OCI-LY3 (cell line): ENCODE measurements at regions not wholly inside any gene's neighbourhood (a gene's known extent, or its start where the extent isn't known, plus 50 kb on each side); places are given as distances from the start of the nearest gene placed in this dataset.

ENCODE experiments used
- H2AFZ ChIP-seq: fragments of 200-600, 300-600 bp; shearing (Covaris generic); 2 replicates; pipeline ENCODE4 v1.6.0; 2014; ENCODE audit warnings: antibody characterized with exemption, low read depth, low read length
- H3K27ac ChIP-seq: fragments of 200-600, 300-600 bp; sonication (generic); 2 replicates; pipeline ENCODE4 v1.5.1; 2014; ENCODE audit warnings: mild to moderate bottlenecking, low read length, moderate library complexity, mixed read lengths
- H3K27me3 ChIP-seq: fragments of 200-600, 300-600 bp; sonication (generic); 2 replicates; pipeline ENCODE4 v1.6.1; 2014; ENCODE audit warnings: low read depth, low read length, mixed read lengths
- H3K36me3 ChIP-seq: fragments of 200-600, 300-600 bp; sonication (generic); replicated peaks from 2 replicates; pipeline ENCODE3; 2014; ENCODE audit warnings: low read depth, low read length, mixed read lengths
- H3K4me1 ChIP-seq: fragments of 300-600, 200-600 bp; sonication (generic); 2 replicates; pipeline ENCODE4 v1.6.1; 2014; ENCODE audit warnings: low read length, mixed read lengths
- H3K4me2 ChIP-seq: fragments of 200-600, 300-600 bp; sonication (generic); 2 replicates; pipeline ENCODE4 v1.6.1; 2014; ENCODE audit warnings: low read length, mixed read lengths
- H3K4me3 ChIP-seq: fragments of 300-600, 200-600 bp; sonication (generic); 2 replicates; pipeline ENCODE4 v1.5.1; 2014; ENCODE audit warnings: antibody characterized with exemption, mild to moderate bottlenecking, low read length, moderate library complexity
- H3K79me2 ChIP-seq: fragments of 300-600, 200-600 bp; shearing (Covaris generic); 2 replicates; pipeline ENCODE4 v1.6.1; 2014; ENCODE audit warnings: mild to moderate bottlenecking, low read length, mixed read lengths
- H3K9ac ChIP-seq: fragments of 300-600, 200-600 bp; shearing (Covaris generic); 2 replicates; pipeline ENCODE4 v1.6.0; 2014; ENCODE audit warnings: mild to moderate bottlenecking, low read length, moderate library complexity
- H3K9me3 ChIP-seq: fragments of 200-600, 300-600 bp; shearing (Covaris generic); 2 replicates; pipeline ENCODE4 v1.6.1; 2014; ENCODE audit warnings: low read length, mixed read lengths; ENCODE audit not compliant: insufficient read depth
- H4K20me1 ChIP-seq: fragments of 200-600, 300-600 bp; sonication (generic); 2 replicates; pipeline ENCODE4 v1.6.1; 2016; ENCODE audit warnings: low read length, mixed read lengths; ENCODE audit not compliant: insufficient read depth
- CTCF ChIP-seq: fragments of 200-600, 300-600 bp; sonication (generic); IDR thresholded peaks from 2 replicates; pipeline ENCODE4 v1.5.1; 2014; ENCODE audit warnings: antibody characterized with exemption, low read length, low read depth
- EZH2phosphoT487 ChIP-seq: fragments of 200-600 bp; shearing (Covaris generic); IDR thresholded peaks from 2 replicates; pipeline ENCODE4 v1.6.1; 2018; ENCODE audit warnings: antibody characterized with exemption, mixed run types, low read depth

- H3K4me3 ChIP-seq, result no peak overlapping the region
- H3K36me3 ChIP-seq, result no peaks in the 10 kb centered on the region
- H3K9me3 ChIP-seq, result no peaks in the 10 kb centered on the region
- no peaks in the 10 kb centered on the region for H3K27me3 ChIP-seq
- H3K4me2 ChIP-seq, result no peak overlapping the region
- no peak overlapping the region for H2AFZ ChIP-seq
- H3K27ac ChIP-seq, result no peak overlapping the region
- H3K4me1 ChIP-seq, result no peaks in the 10 kb centered on the region
- no peaks in the 10 kb centered on the region for H4K20me1 ChIP-seq
- no peak overlapping the region for H3K9ac ChIP-seq
- TF ChIP-seq EZH2phosphoT487, result no peak
- no peak for TF ChIP-seq CTCF
- no peaks in the 10 kb centered on the region for H3K79me2 ChIP-seq
Observed at GRCh38 chr1:14539953-14540563, 58.4 kb upstream of the KAZN start.

GRCh38 chr1:14541348-14541747 is 57.1 kb upstream of the KAZN start:
- Histone ChIP-seq H3K9ac (no peak overlapping the region), H3K27ac (no peak overlapping the region), H3K4me2 (no peak overlapping the region), H3K27me3 (peaks cover 4% of the 10 kb centered on the region; the same call in 1 of the 2 replicates), H3K79me2 (no peaks in the 10 kb centered on the region), H2AFZ (no peak overlapping the region), H3K36me3 (no peaks in the 10 kb centered on the region), H3K9me3 (no peaks in the 10 kb centered on the region), H3K4me1 (no peaks in the 10 kb centered on the region), H3K4me3 (no peak overlapping the region), H4K20me1 (no peaks in the 10 kb centered on the region)
- no peak for TF ChIP-seq CTCF
- TF ChIP-seq EZH2phosphoT487, result no peak

GRCh38 chr1:14543191-14543840 is 55.2 kb upstream of the KAZN start:
- no peak overlapping the region for H3K9ac ChIP-seq
- H3K27me3 ChIP-seq, result peaks cover 4% of the 10 kb centered on the region; the same call in 1 of the 2 replicates
- no peaks in the 10 kb centered on the region for H3K4me1 ChIP-seq
- H2AFZ ChIP-seq, result no peak overlapping the region
- no peaks in the 10 kb centered on the region for H3K36me3 ChIP-seq
- H3K9me3 ChIP-seq, result no peaks in the 10 kb centered on the region
- no peak overlapping the region for H3K27ac ChIP-seq
- no peak overlapping the region for H3K4me3 ChIP-seq
- TF ChIP-seq EZH2phosphoT487 (no peak), CTCF (no peak)
- H4K20me1 ChIP-seq, result no peaks in the 10 kb centered on the region
- H3K4me2 ChIP-seq, result no peak overlapping the region
- H3K79me2 ChIP-seq, result no peaks in the 10 kb centered on the region

GRCh38 chr1:14544319-14544718 is 54.2 kb upstream of the KAZN start:
- Histone ChIP-seq H3K4me2 (no peak overlapping the region), H4K20me1 (no peaks in the 10 kb centered on the region), H3K27ac (no peak overlapping the region), H3K9ac (no peak overlapping the region), H3K4me3 (no peak overlapping the region), H2AFZ (no peak overlapping the region), H3K27me3 (peaks cover 4% of the 10 kb centered on the region; the same call in 1 of the 2 replicates), H3K9me3 (no peaks in the 10 kb centered on the region), H3K4me1 (no peaks in the 10 kb centered on the region), H3K79me2 (no peaks in the 10 kb centered on the region), H3K36me3 (no peaks in the 10 kb centered on the region)
- no peak for TF ChIP-seq EZH2phosphoT487
- TF ChIP-seq CTCF, result no peak
